Thoracic aorta (tissue), 2 donors: ENCODE measurements at regions not wholly inside any gene's neighbourhood (a gene's known extent, or its start where the extent isn't known, plus 50 kb on each side); places are given as distances from the start of the nearest gene placed in this dataset.

ENCODE experiments used
- ATAC-seq: fragments of 150-250 bp; one replicate; pipeline ENCODE4 v1.8.0; 2017; ENCODE audit warnings: low read depth; ENCODE audit not compliant: insufficient number of reproducible peaks, low FRiP score
- DNase-seq: peaks from one replicate; pipeline ENCODE4 v3.0.0-alpha.2; 2020; ENCODE audit warnings: low spot score
- H3K27ac ChIP-seq, 2 donors: fragments of 200-600 bp; sonication (generic); 1 replicate in 1 of 2; 2 replicates in 1 of 2; pipeline ENCODE4 v1.5.1; 2016; ENCODE audit warnings: mild to moderate bottlenecking in 2 of 2, moderate library complexity in 2 of 2
- H3K27me3 ChIP-seq: fragments of 200-600 bp; sonication (generic); replicated peaks from 2 replicates; pipeline ENCODE4 v1.6.0; 2016; ENCODE audit warnings: mild to moderate bottlenecking; ENCODE audit not compliant: insufficient read depth
- H3K36me3 ChIP-seq: fragments of 200-600 bp; sonication (generic); one replicate; pipeline ENCODE4 v1.5.1; 2016
- H3K4me1 ChIP-seq, 2 donors: fragments of 200-600 bp; sonication (generic); 1 replicate in 1 of 2; 2 replicates in 1 of 2; pipeline versions ENCODE4 v1.5.1 to v1.6.0; 2016; ENCODE audit warnings: low read depth in 2 of 2, mild to moderate bottlenecking in 1 of 2; ENCODE audit not compliant: control insufficient read depth in 1 of 2
- H3K4me3 ChIP-seq: fragments of 200-600 bp; sonication (generic); 2 replicates; pipeline ENCODE4 v1.5.1; 2016; ENCODE audit warnings: mild to moderate bottlenecking
- H3K9me3 ChIP-seq: fragments of 200-600 bp; sonication (generic); 2 replicates; pipeline ENCODE4 v1.5.1; 2016
- CTCF ChIP-seq: fragments of 200-600 bp; sonication (generic); IDR thresholded peaks from one replicate; pipeline ENCODE4 v1.5.1; 2019; ENCODE audit warnings: antibody characterized with exemption

- no peak for ATAC-seq
- no peaks in the 10 kb centered on the region for H3K27me3 ChIP-seq
- no peak for TF ChIP-seq CTCF
These were observed 74.1 kb upstream of the JUN start for GRCh38 chr1:58857680-58858673.

GRCh38 chr1:58859769-58860485 is 76.1 kb upstream of the JUN start:
- Histone ChIP-seq H3K9me3 (no peaks in the 10 kb centered on the region), H3K4me1 (no peaks in the 10 kb centered on the region), H3K36me3 (no peaks in the 10 kb centered on the region), H3K27ac (no peak overlapping the region), H3K27me3 (no peaks in the 10 kb centered on the region), H3K4me3 (no peak overlapping the region)
- DNase-seq, result no peak
- ATAC-seq, result no peak
- no peak for TF ChIP-seq CTCF

More at GRCh38 chr1:58857680-58858673, 74.1 kb upstream of the JUN start:
- H3K36me3 ChIP-seq, result no peaks in the 10 kb centered on the region
- H3K27ac ChIP-seq, result no peak overlapping the region
- H3K4me1 ChIP-seq, result no peaks in the 10 kb centered on the region
- no peak overlapping the region for H3K4me3 ChIP-seq
- no peaks in the 10 kb centered on the region for H3K9me3 ChIP-seq
- no peak for DNase-seq

- ATAC-seq (no peak), DNase-seq (no peak)
- TF ChIP-seq CTCF, result no peak
- no peaks in the 10 kb centered on the region for H3K9me3 ChIP-seq
- H3K4me1 ChIP-seq, result no peaks in the 10 kb centered on the region
- H3K36me3 ChIP-seq, result no peaks in the 10 kb centered on the region
- H3K27me3 ChIP-seq, result no peaks in the 10 kb centered on the region
- no peak overlapping the region for H3K4me3 ChIP-seq
- no peak overlapping the region for H3K27ac ChIP-seq
These were observed 77.2 kb upstream of the JUN start for GRCh38 chr1:58861076-58861475.

- Histone ChIP-seq H3K4me3 (no peak overlapping the region), H3K4me1 (no peaks in the 10 kb centered on the region), H3K36me3 (no peaks in the 10 kb centered on the region), H3K9me3 (no peaks in the 10 kb centered on the region), H3K27me3 (no peaks in the 10 kb centered on the region), H3K27ac (no peak overlapping the region)
- no peak for TF ChIP-seq CTCF
- DNase-seq, result no peak
- ATAC-seq, result no peak
These were observed 77.7 kb upstream of the JUN start for GRCh38 chr1:58861506-58861905.

- H3K9me3 ChIP-seq, result no peaks in the 10 kb centered on the region
- H3K4me1 ChIP-seq, result no peaks in the 10 kb centered on the region
- ATAC-seq (no peak), DNase-seq (no peak)
- H3K27me3 ChIP-seq, result no peaks in the 10 kb centered on the region
- no peak overlapping the region for H3K4me3 ChIP-seq
- no peaks in the 10 kb centered on the region for H3K36me3 ChIP-seq
- no peak overlapping the region for H3K27ac ChIP-seq
- TF ChIP-seq CTCF, result no peak
These were observed 79.0 kb upstream of the JUN start for GRCh38 chr1:58862728-58863385.
